ENCODE measurements at regions not wholly inside any gene's neighbourhood (a gene's known extent, or its start where the extent isn't known, plus 50 kb on each side); places are given as distances from the start of the nearest gene placed in this dataset.

GRCh38 chr18:10398571-10398970, 55.9 kb upstream of the APCDD1 start:
- TF ChIP-seq POLR2A (IDR thresholded peaks at IDR 0.05; ENCODE audit: low read length) = no peak
- no peak for TF ChIP-seq GATA1 (IDR thresholded peaks at IDR 0.05; ENCODE audit: low read depth, low read length)

All from erythroblast (primary cell).